Bronchial epithelial cell (primary cell): ENCODE measurements at regions not wholly inside any gene's neighbourhood (a gene's known extent, or its start where the extent isn't known, plus 50 kb on each side); places are given as distances from the start of the nearest gene placed in this dataset.

Experiments used
- DNase-seq: peaks from one replicate; pipeline ENCODE4 v3.0.0-alpha.2; 2010; ENCODE audit warnings: low read depth
- FAIRE-seq: peaks from 2 replicates; lab custom pipeline; 2011; peaks lifted over from hg19 to GRCh38; lab: Jason Lieb, UNC
- H3K27me3 ChIP-seq: 2 replicates; pipeline ENCODE4 v1.5.1; 2011; ENCODE audit warnings: low read length; ENCODE audit not compliant: control insufficient read depth, insufficient read depth
- H3K36me3 ChIP-seq: 2 replicates; pipeline ENCODE4 v1.5.1; 2011; ENCODE audit warnings: low read length; ENCODE audit not compliant: control insufficient read depth, insufficient read depth
- H3K4me3 ChIP-seq: 2 replicates; pipeline ENCODE4 v1.5.1; 2011; ENCODE audit warnings: mild to moderate bottlenecking, low read depth, low read length, control low read depth
- CTCF ChIP-seq: IDR thresholded peaks from 2 replicates; pipeline ENCODE4 v1.5.1; 2011; ENCODE audit warnings: mild to moderate bottlenecking, moderate library complexity, low read length, control low read depth, inconsistent platforms; ENCODE audit not compliant: insufficient read depth, severe bottlenecking

GRCh38 chr12:78550831-78551230, 313.7 kb upstream of the SYT1 start:
- DNase-seq = no peak
- Histone ChIP-seq H3K36me3 (no peaks in the 10 kb centered on the region), H3K27me3 (no peaks in the 10 kb centered on the region), H3K4me3 (no peak overlapping the region)
- TF ChIP-seq CTCF = no peak
- no peak for FAIRE-seq

GRCh38 chr12:78555802-78556201, 308.8 kb upstream of the SYT1 start:
- TF ChIP-seq CTCF = no peak
- H3K27me3 ChIP-seq = no peaks in the 10 kb centered on the region
- DNase-seq (no peak), FAIRE-seq (no peak)
- H3K4me3 ChIP-seq = no peak overlapping the region
- no peaks in the 10 kb centered on the region for H3K36me3 ChIP-seq

- no peak for FAIRE-seq
- no peak overlapping the region for H3K4me3 ChIP-seq
- H3K27me3 ChIP-seq = no peaks in the 10 kb centered on the region
- no peaks in the 10 kb centered on the region for H3K36me3 ChIP-seq
- TF ChIP-seq CTCF = no peak
- no peak for DNase-seq
Measured at GRCh38 chr12:78556651-78557050, 307.9 kb upstream of the SYT1 start.

GRCh38 chr12:78559416-78559815, 305.2 kb upstream of the SYT1 start:
- H3K36me3 ChIP-seq = no peaks in the 10 kb centered on the region
- DNase-seq = peak; percentile 3
- FAIRE-seq = no peak

GRCh38 chr12:78559886-78560285, 304.7 kb upstream of the SYT1 start:
- FAIRE-seq (no peak), DNase-seq (no peak)
- no peaks in the 10 kb centered on the region for H3K36me3 ChIP-seq
- no peak overlapping the region for H3K4me3 ChIP-seq
- H3K27me3 ChIP-seq = no peaks in the 10 kb centered on the region
- TF ChIP-seq CTCF = no peak

More at GRCh38 chr12:78559416-78559815, 305.2 kb upstream of the SYT1 start:
- H3K4me3 ChIP-seq = no peak overlapping the region
- no peak for TF ChIP-seq CTCF
- no peaks in the 10 kb centered on the region for H3K27me3 ChIP-seq

- Histone ChIP-seq H3K36me3 (no peaks in the 10 kb centered on the region), H3K27me3 (no peaks in the 10 kb centered on the region), H3K4me3 (no peak overlapping the region)
- no peak for TF ChIP-seq CTCF
- FAIRE-seq (no peak), DNase-seq (no peak)
Measured at GRCh38 chr12:78560633-78561032, 303.9 kb upstream of the SYT1 start.
